PFSK-1 (cell line): ENCODE measurements at regions not wholly inside any gene's neighbourhood (a gene's known extent, or its start where the extent isn't known, plus 50 kb on each side); places are given as distances from the start of the nearest gene placed in this dataset.

Experiments
- FOXP2 ChIP-seq: optimal IDR thresholded peaks from 2 replicates; pipeline ENCODE3; 2011; ENCODE audit warnings: borderline replicate concordance, control low read depth, inconsistent platforms; ENCODE audit not compliant: insufficient read depth; ENCODE audit errors: extremely low read length, extremely low read depth
- REST ChIP-seq, 2 experiments: IDR thresholded peaks; 2 replicates each; pipeline versions ENCODE4 v1.6.1 to v1.8.0; 2011 to 2012; ENCODE audit warnings: low read depth in 2 of 2, low read length in 2 of 2, control low read depth in 1 of 2, inconsistent platforms in 1 of 2, mild to moderate bottlenecking in 1 of 2, moderate library complexity in 1 of 2; ENCODE audit not compliant: insufficient read depth in 1 of 2
- TAF1 ChIP-seq: IDR thresholded peaks from 2 replicates; pipeline ENCODE4 v1.6.1; 2012; ENCODE audit warnings: low read length, control low read depth, borderline replicate concordance; ENCODE audit not compliant: insufficient read depth

- TF ChIP-seq TAF1 (no peak), REST (IDR thresholded peaks at IDR 0.05; ENCODE audit: insufficient read depth in 1 of 2, low read depth in 2 of 2, low read length in 2 of 2) (no peak), FOXP2 (no peak)
Measured at GRCh38 chr9:115912086-115912485, 241.5 kb upstream of the PAPPA start.
